HG03108 (cell line): ENCODE measurements at regions not wholly inside any gene's neighbourhood (a gene's known extent, or its start where the extent isn't known, plus 50 kb on each side); places are given as distances from the start of the nearest gene placed in this dataset.

Source experiments
- ATAC-seq: cut with Tn5 transposase; IDR thresholded peaks from one replicate; pipeline ENCODE4 v1.9.1; 2021; ENCODE audit warnings: moderate library complexity; ENCODE audit not compliant: unreplicated experiment

DNA sequence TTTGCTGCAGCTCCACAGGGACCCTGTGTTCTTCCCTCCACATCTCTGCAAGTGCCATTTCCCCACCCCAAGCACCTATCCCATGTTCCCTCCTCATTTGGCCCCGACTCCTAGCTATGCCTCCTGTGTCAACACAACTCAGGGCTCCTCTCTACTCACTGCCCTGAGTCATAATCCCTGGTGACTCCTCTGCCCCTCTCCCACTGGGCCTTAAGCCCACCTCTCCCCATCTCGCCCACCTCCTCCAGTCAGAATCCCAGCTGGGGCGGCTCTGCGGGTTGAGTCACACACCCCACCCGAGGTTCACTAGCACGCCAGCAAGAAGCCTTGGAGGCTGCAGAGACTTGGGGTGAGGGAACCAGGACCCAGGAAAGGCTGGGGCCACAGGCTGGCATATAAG lies 346.2 kb downstream of the FOXL1 start:
- no peak for ATAC-seq

DNA sequence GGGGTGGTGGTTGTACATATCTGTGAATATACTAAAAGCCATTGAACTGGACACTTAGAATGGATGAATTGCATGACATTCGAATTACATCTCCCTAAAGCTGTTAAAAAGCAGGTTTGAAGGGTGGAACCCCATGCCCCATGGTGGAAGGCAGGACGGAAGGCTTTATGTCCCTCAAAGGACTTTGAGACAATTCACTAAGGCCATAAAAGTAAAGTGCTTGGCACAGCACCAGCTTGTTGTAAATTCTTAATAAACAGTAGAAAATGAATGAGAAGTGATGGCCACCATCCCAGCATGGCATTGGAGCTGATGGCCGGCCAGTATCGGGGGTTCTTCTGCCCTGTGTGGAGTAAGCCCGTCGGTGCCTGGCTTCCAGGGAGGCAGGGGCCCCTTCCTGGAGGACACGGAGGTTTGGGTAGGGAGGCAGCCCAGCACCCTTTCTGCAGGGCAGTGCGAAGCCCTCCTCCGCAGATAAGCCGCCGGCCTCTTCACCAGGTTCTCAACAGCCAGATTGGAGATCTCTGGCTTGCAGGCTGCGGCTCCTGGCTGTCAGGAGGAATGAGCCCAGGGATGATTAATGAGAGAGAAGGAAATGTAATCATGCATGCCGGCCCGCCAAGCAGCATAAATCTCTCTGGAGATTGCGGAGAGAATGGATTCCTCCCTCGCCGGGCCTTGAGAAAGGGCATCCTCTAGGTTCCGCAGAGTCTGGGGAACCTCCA lies 346.9 kb downstream of the FOXL1 start:
- ATAC-seq: no peak

DNA sequence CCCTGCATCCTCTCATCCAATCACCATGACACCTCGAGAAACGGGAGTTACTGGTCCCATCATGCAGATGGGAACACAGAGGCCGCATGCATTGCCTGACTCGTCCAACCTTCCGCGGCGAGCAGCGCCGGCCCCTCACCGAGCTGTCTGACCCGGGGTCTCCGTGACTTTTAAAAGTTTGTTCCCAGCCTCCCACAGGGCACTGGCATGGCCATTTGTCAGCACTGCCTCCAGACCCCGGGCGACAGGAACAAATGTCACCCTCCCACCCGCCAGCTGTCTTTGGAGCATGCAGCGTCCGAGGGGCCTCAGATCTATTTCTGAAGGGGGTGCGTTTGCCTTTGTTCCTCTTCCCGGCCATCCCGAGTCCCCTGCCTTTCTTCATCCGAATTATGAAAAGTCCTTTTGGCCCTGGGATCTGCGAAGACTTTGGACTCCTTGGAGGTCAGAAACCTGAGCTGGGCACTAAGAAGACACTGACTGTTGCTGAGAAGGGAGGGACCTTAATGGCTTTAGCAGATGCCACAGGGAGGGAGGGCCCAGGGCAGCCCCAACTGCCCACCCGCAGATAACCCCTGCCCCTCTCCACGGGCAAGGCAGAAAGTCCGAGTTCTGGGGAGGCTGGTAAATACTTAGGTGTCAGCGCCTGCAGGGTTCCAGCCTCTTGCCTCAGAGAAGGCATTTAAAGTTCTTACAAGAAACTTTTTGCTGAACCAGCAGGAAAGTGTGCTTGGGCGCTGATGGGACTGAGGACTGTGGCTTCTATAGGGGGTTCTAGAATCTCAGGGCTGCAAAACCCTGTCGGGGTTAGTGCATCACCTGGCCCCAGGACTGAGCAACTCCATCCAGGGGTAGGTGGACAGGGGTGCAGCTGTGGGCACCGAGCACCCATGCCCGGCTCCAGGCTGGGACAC lies 348.1 kb downstream of the FOXL1 start:
- no peak for ATAC-seq

DNA sequence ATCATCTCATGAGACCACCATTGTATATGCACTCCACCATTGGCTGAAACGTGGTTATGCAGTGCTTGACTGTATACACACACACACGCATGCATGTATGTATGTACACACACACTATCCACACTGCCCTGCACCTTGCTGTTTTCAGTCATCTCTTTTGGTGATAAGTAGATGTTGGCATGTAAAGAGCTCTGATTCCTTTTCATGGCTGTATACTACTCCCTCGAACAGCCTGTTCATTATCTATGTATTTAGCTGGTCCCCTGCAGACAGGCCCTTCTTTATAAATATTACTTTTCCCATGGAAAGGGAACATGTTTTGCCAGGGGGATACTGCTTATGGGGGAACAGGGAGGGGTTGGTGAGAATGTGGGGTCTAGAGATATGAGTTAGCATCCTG lies 349.4 kb downstream of the FOXL1 start:
- ATAC-seq: no peak

DNA sequence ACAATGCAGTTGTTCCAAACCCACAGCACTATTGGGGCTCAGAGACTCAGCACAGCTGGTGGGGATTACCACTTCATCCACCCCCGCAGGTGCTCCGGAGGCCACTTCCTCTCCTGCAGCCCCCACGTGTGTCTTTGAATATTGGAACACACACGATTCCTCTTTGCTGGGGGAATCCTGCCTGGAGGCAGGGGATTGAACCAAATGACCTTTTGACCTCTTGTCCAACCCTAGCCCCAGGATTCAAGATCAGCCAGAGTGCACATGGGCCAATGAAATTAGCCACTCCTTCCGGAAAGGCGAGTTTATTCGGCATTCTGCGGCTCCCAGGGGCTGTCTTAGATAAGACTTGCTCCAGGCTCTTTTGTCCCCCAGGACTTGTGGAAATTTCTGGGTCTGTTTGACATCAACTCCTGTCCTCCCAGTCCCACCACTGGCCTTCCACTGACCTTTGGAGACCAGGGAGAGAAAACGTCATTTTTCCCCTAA lies 350.2 kb downstream of the FOXL1 start:
- ATAC-seq: no peak

DNA sequence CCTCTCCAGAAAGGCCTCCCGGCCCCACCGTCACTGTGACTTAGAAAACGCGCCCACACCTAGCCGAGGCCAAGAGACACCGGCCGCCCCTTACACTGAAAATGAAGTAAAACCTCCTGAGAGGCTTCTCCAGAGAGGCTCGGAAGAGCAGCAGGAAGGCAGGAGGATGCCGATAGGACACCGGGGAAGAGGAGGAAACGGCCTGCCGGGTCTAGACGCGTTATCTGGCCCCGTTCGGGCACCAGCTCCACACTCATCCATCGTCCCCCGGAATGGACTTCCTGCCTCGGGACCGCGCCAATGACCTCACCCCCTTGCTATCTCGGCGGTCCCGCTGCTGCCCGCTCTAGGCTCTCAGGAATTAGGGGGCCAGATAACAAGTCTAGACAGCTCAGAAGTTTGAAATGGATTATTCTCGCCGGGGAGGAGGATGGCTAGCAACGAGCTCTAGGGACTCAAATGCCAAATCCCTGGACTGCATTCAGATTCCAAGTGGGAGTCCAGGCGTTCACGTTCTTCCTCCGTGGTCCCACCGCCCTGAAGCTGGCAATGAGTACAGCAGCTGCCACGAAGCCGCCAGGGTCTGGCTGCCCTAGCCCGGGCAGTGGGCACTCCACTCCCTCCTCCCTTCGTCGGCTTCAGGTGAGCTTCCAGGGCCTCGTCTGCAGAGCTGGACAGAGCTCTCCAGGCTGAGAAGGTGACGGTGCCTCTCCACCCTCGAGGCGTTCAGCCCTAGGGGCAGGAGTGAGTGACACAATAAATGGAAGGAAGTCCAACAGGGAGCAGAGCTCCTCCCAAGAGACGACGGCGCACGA lies 350.9 kb downstream of the FOXL1 start:
- ATAC-seq: no peak

DNA sequence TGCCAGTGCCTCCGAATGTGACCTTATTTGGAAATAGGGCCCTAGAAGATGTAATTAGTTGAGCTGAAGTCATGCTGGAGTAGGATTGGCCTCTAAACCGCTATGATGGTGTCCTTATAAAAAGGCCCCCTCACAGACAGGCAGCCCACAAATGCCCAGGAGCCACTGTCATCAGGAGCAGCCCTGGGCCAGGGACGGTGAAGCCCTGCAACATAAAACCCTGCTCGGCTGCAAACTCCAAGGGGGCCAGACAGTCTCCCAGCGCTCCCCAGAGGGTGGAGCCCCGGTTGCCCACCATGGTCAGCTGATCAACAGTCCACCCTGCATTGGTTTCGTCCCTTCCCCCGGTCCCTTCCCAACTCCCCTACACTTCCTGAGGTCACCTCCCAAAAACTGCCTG lies 351.7 kb downstream of the FOXL1 start:
- ATAC-seq: no peak

DNA sequence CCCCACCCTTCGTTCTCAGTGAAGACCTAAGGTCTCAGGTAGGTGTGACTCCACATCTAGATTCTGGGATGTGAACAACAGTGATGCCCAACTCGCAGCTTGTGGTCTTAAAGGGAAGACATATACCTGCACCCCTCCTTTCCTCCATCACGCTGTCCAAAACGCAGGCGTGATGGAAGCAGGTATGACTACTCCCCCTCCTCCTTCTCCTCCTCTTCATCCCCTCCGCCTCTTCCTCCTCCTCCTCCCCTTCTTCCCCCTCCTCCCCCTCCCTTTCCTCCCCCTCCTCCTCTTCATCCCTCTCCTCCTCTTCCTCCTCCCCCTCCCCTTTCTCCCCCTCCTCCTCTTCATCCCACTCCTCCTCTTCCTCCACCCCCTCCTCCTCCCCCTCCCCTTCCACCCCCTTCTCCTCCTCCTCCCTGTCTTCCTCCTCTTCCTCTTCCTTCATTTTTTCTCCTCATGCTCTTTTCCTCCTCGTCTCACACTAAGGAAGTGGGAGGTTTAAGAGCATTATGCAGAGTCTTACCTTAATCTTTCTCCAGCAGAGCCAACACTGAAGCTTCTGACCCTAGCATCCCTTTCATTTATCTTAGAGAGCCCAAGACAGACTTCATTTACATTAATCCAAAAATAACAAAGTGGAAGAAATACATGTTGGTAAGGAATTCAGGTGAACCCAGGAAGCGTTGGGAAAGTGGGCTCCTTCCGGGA lies 352.5 kb downstream of the FOXL1 start:
- no peak for ATAC-seq

DNA sequence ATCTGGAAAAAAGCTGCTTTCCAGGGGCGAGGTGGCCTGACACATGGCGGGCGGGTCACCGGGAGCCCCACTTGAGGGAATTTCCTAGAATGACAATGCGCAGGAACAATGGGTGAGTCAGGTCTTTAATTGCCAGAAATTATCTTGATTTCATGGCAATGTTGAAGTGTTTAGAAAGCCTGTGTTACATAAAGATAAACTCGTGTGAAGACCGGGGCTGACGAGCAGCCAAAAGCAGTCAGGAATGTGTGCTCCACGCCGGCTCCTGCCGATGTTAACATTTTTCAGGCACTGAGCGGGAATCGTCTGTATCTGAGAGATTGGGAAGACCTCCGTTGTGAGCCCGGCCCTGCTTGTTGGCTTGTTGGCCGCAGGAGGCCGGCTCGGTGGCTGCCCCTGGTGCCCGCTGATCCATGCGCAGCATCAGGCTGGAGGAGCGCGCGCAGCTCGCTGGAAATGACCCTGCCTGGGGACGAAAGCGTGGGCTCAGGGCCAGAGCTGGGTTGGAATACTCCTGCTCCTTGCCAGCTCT lies 353.1 kb downstream of the FOXL1 start:
- no peak for ATAC-seq

DNA sequence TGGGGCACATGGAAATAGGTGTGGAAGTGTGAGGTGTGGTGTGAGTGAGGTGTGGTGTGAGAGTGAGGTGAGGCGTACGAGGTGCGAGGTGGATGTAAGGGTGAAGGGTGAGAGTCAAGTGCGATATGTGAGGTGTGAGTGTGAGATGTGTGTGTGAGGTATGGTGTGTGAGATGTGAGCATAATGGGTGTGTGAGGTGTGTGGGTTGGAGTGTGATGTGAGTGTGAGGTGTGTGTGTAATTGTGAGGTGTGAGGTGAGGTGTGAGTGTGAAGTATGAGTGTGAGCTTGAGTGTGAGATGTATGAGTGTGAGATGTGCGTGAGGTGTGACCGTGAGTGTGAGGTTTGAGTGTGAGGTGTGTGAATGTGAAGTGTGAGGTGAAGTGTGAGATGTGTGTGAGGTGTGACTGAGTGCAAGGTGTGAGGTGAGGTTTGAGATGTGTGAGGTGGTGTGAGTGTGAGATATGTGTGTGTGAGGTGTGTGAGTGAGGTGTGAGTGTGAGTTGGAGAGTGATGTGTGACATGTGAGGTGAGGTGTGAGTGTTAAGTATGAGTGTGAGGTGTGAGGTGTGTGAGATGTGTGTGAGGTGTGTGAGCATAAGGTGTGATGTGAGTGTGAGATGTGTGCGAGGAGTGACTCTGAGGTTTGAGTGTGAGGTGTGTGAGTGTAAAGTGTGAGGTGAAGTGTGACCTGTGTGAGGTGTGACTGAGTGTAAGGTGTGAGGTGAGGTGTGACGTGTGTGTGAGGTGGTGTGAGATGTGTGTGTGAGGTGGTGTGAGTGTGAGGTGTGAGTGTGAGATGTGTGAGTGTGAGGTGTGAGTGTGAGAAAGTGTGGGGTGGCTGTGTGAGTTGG lies 354.0 kb downstream of the FOXL1 start:
- no peak for ATAC-seq

DNA sequence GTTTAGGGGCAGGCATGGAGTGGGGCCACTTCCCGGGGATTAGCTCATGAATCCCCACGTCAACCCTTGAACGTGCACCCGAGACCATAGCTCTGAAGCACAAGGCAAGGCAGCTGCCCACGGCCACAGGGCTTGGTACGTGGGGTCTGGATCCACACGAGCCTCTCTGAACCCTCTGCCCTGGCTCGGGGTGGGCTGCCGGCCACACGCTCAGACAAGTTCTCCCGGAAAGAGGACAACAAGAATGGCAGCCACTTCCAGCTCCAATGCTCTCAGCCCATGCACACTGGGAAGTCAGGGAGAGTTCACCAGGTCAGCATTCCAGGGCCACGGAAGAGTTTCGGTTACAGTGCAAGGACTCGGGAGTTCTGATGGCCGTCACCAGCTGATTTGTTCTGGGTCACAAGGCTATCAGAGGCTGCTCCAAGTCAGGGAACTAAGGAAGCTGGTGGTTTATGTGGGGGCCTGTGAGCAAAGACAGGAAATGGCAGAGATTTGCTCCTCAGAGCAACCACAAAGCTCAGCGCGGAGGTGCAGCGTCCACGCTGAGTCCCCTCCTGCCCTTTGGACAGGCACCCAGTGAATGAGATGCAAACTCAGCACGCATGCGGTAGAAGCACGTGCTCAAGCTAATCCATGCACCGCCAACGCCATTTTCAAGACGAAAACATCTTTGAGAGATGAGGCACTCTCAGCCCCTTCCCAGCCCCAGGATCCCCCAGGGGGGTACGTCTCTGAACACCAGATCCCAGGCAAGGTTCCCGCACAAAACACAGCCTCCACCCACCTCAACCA lies 356.4 kb downstream of the FOXL1 start:
- no peak for ATAC-seq

DNA sequence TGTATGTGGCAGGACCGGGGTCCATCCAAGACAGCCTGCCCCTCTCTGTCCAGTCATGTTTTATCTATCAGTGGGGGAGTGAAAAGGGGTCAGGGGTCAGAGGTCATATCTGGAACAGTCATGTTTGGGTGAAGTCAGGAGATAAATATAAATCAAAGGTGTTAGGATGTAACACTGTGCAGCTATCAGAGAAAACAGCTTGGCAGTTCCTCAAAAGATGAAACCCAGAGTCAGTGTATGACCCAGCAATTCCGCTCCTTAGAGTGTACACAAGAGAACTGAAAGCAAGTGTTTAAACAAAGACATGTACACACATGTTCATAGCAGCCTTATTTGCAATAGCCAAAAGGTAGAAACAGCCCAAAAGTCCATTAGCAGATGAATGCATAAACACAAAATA lies 361.3 kb downstream of the FOXL1 start:
- no peak for ATAC-seq

DNA sequence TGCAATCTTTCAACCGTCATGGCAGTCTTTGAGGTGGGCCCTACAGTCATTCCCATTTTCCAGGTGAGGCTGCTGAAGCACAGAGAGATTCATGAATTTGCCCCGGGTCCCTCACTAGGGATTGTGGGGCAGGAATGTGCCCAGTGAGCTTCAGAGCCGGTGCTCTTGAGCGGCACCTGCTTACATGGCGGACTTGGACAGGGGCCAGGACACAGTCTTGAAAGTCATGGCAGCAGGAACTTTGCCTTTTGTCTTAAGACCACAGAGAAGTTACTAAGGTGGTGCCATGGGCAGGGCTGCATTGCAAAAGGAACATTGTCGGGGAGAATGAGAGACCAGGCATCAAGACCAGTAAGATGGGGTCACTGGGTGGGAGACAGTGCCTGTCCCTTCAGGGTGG lies 363.4 kb downstream of the FOXL1 start:
- no peak for ATAC-seq

DNA sequence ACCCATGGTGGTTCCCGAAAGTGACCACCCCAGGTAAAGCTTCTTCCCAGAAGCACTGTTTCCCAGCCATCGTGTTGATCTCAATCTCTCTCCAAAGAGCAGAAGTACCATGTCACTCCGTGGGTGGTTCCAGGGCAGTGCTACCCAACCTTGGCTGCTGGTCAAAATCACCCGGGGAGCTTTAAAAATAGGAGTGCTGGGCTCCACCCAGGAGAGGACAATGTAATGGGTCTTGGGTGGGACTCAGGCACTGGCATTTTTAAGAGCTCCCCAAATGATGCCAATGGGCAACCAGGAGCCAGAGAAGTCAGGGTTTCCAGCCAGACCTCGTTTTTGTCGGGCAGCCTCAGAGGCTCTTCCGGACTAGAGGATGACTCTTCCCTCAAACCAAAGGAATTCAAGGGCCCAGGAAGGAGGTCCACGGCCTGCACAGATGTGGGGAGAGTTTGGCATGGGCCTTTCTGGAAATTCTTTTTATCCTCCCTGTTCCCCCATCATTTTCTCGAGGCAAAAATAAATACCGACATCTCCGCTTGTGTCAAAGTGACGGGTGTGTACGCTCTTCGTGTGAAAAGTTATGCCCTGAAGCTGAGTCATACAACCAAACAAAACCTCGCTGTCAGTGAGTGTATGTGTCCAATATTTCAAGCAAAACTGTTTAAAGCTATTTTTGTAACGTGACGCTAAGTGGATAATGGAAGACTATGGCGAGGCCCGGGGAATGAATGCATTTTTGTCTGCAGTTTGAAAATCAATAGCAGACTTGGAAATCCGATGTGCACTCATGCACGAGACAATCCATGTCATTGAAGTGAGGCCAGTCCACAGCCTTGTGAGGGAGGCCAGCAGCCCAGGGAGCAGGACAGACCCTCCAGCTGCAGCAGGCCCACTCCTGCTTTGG lies 364.1 kb downstream of the FOXL1 start:
- ATAC-seq: no peak

DNA sequence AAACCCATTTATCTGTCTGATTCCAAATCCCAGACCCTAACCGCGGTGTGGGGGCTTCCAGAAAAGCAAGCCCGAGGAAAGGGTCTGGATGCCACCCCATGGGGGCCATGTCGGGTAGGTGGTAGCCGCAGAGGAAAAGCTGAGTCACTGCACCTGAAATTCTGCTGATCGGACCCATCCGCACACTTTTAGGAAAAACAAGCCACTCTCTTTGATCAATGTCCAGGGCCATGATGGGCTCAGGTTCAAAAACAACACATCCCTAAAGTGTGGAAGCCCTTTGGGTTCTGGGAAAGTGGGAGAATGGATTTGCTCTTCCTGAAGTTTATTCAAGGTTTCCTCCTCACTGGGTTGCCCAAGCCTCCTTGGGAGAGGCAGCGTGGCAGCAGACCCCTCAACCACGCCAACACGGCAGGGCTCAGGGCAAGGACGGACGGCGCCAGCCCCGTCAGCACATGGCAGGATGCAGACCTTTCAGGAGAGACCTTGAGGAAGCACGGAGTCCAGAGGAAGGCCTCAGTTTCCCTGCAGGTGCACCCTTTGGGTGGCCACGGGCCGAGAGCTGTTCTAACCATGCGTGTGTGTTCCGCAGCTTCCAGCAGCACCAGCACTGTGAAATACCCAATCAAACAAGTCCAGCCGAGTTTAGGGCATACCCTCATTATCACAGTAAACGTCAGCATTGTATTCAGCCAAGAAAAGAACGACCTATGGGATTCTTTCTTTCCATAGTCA lies 367.0 kb downstream of the FOXL1 start:
- no peak for ATAC-seq

DNA sequence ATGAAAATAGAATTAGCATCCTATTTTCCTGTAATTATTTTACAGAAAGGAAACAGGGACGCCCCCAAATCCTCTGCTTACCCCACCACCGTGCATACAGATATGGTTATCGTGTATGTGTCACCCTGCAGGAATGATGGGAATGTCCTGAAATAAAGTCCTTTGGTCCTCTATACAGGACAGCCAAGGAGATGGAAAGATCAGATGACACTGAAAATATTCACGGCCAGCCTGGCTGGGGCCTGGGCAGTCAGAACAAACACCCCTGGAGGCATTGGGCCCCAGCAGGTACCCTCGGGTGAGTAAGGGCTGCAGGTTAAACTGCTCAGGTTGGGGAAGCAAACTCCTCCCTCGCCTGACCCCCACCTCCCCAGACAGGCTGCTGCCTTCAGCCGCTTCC lies 368.0 kb downstream of the FOXL1 start:
- ATAC-seq: no peak

DNA sequence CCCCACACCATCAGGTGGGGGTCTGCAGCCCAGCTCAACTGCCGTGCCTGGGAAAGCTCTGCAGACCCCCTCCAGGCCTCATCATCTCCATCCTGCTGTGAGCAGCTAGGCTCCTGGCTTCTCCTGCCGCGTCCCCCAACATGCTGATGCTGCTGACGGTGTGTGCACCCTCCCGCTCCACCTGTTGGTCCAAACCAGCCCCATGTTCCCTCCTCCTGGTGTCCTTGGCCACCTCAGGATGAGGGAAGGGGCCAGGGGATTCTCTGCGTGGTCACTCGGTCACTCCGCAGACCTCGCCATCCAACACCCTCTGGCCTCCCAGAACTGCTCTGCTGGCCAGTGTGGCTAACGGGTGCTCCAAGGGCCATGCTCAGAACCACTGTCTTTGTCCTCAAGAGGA lies 368.6 kb downstream of the FOXL1 start:
- ATAC-seq: no peak
